ENCODE measurements at regions not wholly inside any gene's neighbourhood (a gene's known extent, or its start where the extent isn't known, plus 50 kb on each side); places are given as distances from the start of the nearest gene placed in this dataset.

DNA sequence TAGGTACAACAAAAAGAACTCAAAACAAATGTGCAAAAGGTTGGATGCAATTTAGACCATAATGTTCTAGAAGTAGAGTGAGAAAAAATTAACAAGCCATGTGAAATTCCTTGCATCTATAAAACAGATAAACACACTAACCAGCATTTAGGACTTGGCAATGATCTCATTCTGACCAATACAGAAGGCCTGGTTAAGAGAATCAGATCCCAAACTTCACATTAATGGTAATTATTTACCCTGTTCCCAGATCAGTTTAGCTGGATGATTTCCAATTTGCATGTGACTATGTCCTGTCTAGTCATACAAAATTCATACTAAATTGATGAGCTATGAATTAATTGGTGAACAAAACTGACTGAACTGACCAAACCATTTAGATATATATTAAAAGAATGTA is 98.4 kb upstream of the FIGN start:
- TF ChIP-seq CTCF (IDR thresholded peaks at IDR 0.05) = no peak
- TF ChIP-seq POLR2A (IDR thresholded peaks at IDR 0.05) = no peak

Data from lower leg skin (tissue), 3 donors.